ENCODE measurements at regions not wholly inside any gene's neighbourhood (a gene's known extent, or its start where the extent isn't known, plus 50 kb on each side); places are given as distances from the start of the nearest gene placed in this dataset.

DNA sequence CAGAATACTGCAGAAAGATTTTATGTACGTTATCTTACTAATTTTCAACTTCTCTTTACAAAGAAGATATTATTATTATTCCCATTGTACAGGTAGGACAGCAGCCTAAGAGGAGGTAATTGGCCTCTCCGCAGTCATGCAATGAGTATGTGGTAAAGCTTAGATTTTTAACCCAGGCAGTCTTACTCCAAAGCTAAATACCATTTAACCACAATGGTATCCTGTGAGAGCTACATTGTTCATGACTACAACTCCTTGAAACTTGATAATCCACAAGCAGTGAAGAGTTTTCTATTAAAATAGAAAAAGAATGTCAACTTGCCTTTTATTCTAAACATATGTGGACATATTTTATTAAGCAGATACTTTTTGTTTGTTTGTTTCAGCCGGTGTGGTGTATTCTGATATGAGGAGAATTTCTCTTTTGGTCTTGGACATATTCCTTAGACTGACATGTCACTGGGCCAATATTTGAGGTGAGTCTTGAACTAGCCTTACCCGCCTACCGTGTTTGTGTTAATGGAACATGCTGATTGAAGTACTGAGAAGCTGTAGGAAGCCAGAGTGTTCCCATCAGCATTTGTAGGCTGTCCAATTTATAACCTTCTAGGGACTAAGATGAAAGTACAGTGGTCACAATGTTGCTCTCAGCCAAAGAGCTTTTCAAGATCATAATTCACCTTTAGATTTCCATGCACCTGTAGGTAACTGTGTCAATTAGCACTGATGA, 293.9 kb upstream of the DCC start:
- no peak for TF ChIP-seq EZH2phosphoT487 (IDR thresholded peaks at IDR 0.05; ENCODE audit: borderline replicate concordance, low read length)
- TF ChIP-seq, protein P1, sequence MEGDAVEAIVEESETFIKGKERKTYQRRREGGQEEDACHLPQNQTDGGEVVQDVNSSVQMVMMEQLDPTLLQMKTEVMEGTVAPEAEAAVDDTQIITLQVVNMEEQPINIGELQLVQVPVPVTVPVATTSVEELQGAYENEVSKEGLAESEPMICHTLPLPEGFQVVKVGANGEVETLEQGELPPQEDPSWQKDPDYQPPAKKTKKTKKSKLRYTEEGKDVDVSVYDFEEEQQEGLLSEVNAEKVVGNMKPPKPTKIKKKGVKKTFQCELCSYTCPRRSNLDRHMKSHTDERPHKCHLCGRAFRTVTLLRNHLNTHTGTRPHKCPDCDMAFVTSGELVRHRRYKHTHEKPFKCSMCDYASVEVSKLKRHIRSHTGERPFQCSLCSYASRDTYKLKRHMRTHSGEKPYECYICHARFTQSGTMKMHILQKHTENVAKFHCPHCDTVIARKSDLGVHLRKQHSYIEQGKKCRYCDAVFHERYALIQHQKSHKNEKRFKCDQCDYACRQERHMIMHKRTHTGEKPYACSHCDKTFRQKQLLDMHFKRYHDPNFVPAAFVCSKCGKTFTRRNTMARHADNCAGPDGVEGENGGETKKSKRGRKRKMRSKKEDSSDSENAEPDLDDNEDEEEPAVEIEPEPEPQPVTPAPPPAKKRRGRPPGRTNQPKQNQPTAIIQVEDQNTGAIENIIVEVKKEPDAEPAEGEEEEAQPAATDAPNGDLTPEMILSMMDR (IDR thresholded peaks at IDR 0.05; ENCODE audit: low read depth, low read length, poor library complexity, severe bottlenecking), result no peak

All from DOHH2 (cell line).